Progenitor cell of endocrine pancreas (in vitro differentiated cells): ENCODE measurements at regions not wholly inside any gene's neighbourhood (a gene's known extent, or its start where the extent isn't known, plus 50 kb on each side); places are given as distances from the start of the nearest gene placed in this dataset.

Source experiments
- DNase-seq: peaks from one replicate; pipeline ENCODE4 v3.0.0; 2021; ENCODE audit warnings: low spot score; ENCODE audit not compliant: unreplicated experiment
- H3K27ac Mint-ChIP-seq: 2 replicates; pipeline ENCODE4 v1.8.0; 2021; ENCODE audit warnings: mild to moderate bottlenecking, moderate library complexity, mixed read lengths
- H3K27me3 Mint-ChIP-seq: 2 replicates; pipeline ENCODE4 v1.8.0; 2021; ENCODE audit warnings: mixed read lengths
- H3K36me3 Mint-ChIP-seq: 2 replicates; pipeline ENCODE4 v1.8.0; 2022; ENCODE audit warnings: mixed read lengths; ENCODE audit not compliant: insufficient read depth
- H3K4me1 Mint-ChIP-seq: 2 replicates; pipeline ENCODE4 v1.8.0; 2021; ENCODE audit warnings: low read depth, mixed read lengths
- H3K4me3 Mint-ChIP-seq: 2 replicates; pipeline ENCODE4 v1.8.0; 2021; ENCODE audit warnings: low read depth, mild to moderate bottlenecking, moderate library complexity, mixed read lengths
- H3K9me3 Mint-ChIP-seq: 2 replicates; pipeline ENCODE4 v1.8.0; 2021; ENCODE audit warnings: low read depth, mixed read lengths
- TF ChIP-seq, protein P1 (sequence below): fragments of 200-600 bp; sonication (generic); IDR thresholded peaks from one replicate; pipeline ENCODE4 v1.5.0; 2021; ENCODE audit warnings: antibody characterized with exemption, mild to moderate bottlenecking; ENCODE audit not compliant: unreplicated experiment

DNA sequence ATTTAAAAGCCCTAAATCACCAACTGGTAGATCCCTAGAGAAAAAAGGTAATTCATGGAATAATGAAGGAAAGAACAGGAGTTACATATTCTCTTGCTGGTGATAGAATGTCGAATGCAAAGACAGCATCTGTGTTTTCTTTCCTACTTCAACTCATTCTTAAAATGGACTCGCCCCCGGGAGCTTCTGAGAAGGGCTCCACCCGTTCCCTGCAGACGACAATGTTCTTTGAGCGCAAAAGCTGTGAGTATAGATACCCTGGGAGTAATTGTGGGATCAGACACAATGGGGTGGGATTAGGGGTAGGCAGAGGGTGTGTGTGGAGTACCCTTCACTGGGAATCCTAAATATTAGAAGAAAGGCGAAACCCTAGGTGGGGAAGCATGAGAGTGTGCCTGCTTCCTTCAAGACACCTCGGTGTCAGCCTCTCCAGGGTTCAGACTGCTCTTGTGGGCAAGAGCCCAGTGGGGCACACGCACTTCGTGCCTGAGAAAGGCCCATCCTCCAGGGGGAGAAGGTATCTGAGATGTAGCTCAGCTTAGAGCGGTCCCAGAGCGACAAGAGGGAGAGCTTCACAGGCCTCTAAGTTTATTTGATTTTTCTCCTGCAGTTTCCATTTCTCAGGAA is 123.3 kb upstream of the DPYD start:
- H3K27ac Mint-ChIP-seq = no peak overlapping the region
- no peak for DNase-seq
- no peaks in the 10 kb centered on the region for H3K36me3 Mint-ChIP-seq
- peaks cover 59% of the 10 kb centered on the region for H3K27me3 Mint-ChIP-seq
- peaks cover 5% of the 10 kb centered on the region for H3K4me1 Mint-ChIP-seq
- H3K9me3 Mint-ChIP-seq = no peaks in the 10 kb centered on the region
- TF ChIP-seq, protein P1, sequence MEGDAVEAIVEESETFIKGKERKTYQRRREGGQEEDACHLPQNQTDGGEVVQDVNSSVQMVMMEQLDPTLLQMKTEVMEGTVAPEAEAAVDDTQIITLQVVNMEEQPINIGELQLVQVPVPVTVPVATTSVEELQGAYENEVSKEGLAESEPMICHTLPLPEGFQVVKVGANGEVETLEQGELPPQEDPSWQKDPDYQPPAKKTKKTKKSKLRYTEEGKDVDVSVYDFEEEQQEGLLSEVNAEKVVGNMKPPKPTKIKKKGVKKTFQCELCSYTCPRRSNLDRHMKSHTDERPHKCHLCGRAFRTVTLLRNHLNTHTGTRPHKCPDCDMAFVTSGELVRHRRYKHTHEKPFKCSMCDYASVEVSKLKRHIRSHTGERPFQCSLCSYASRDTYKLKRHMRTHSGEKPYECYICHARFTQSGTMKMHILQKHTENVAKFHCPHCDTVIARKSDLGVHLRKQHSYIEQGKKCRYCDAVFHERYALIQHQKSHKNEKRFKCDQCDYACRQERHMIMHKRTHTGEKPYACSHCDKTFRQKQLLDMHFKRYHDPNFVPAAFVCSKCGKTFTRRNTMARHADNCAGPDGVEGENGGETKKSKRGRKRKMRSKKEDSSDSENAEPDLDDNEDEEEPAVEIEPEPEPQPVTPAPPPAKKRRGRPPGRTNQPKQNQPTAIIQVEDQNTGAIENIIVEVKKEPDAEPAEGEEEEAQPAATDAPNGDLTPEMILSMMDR = no peak
- H3K4me3 Mint-ChIP-seq = peak overlapping the region; percentile 74

DNA sequence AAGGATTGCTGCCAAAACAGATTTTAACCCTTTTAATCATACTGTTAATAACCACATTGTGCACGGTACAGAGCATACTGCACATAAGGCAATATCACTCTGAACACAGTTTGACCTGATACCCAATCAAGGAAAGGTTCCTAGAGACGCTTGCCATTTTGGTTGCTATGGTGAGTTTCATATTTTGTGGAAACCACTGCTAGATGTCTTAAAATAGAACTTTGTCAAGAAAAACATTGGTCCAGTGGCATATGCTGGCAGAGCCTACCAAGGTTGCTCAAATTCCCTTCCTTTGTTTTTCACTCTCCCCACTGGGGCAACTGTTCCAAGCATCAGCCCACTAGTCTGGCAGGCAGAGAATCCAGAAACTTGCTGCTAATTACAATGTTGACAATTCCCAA is 114.8 kb upstream of the DPYD start:
- H3K36me3 Mint-ChIP-seq = no peaks in the 10 kb centered on the region
- TF ChIP-seq, protein P1 = no peak
- no peaks in the 10 kb centered on the region for H3K27me3 Mint-ChIP-seq
- no peak overlapping the region for H3K4me3 Mint-ChIP-seq
- H3K9me3 Mint-ChIP-seq = no peaks in the 10 kb centered on the region
- no peak for DNase-seq
- no peak overlapping the region for H3K27ac Mint-ChIP-seq
- H3K4me1 Mint-ChIP-seq = peaks cover 6% of the 10 kb centered on the region

DNA sequence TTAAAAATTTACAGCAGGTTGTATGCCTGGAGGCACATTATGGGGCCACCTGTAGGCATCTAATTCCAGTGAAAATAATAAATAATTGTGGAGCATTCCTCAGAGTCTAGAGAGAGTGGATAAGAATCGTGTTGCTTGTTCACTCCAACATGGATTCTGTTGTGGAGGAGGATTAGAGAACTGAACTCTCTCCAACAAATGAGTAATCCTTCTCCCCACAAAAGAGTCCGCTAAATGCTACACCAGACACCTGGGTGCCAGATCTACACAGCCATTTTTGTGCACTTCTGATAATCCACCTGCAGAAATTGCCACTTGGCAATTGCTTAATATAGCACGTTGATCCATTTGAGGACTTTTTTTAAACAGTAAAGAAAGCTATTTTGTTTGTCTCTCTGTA is 113.7 kb upstream of the DPYD start:
- no peaks in the 10 kb centered on the region for H3K27me3 Mint-ChIP-seq
- H3K36me3 Mint-ChIP-seq = no peaks in the 10 kb centered on the region
- TF ChIP-seq, protein P1 = no peak
- no peak overlapping the region for H3K27ac Mint-ChIP-seq
- no peak overlapping the region for H3K4me3 Mint-ChIP-seq
- H3K4me1 Mint-ChIP-seq = peaks cover 9% of the 10 kb centered on the region
- no peaks in the 10 kb centered on the region for H3K9me3 Mint-ChIP-seq
- DNase-seq = no peak

DNA sequence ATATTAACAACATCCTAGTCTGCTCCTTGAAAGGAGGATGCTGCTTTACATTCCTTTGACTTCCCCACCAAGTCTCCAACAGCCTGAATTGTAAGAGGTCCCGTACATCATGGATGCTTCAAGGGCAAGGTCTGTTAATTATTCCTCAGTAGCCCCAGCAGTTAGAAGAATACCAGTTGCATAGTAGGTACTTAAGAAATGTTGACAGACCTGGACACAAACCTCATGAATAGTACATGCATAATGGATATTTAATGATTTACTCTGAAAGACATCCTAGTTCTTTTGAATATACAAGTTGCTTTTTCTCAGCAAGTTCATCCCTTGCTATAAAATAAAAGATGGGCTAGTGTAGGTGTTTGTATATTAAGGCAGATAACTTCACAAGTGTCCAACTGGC is 112.1 kb upstream of the DPYD start:
- no peaks in the 10 kb centered on the region for H3K36me3 Mint-ChIP-seq
- peaks cover 9% of the 10 kb centered on the region for H3K4me1 Mint-ChIP-seq
- H3K9me3 Mint-ChIP-seq = no peaks in the 10 kb centered on the region
- H3K27me3 Mint-ChIP-seq = no peaks in the 10 kb centered on the region
- DNase-seq = no peak
- TF ChIP-seq, protein P1 = no peak
- H3K27ac Mint-ChIP-seq = no peak overlapping the region
- no peak overlapping the region for H3K4me3 Mint-ChIP-seq

DNA sequence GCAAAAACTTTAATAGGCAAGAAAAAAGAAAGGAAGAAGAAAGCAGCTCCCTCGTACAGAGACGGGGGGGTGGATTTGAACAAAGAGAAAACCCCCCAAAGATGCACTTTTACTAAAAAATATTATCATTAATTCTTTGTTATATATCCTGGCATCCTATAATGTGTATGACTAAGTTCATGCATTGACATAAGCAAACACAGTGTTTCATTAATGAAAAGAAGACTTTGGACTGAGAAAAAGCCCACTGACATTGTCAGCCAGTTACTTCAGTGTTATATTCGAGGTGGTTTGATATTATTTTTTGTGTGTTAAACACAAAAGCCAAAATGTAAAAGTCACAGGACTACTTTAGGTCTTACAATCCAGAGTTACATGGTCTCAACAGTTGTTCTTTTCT is 110.1 kb upstream of the DPYD start:
- Mint-ChIP-seq H3K36me3 (no peaks in the 10 kb centered on the region), H3K4me1 (peaks cover 9% of the 10 kb centered on the region), H3K27ac (no peak overlapping the region), H3K27me3 (no peaks in the 10 kb centered on the region), H3K4me3 (no peak overlapping the region), H3K9me3 (no peaks in the 10 kb centered on the region)
- TF ChIP-seq, protein P1 = no peak
- no peak for DNase-seq
